GM19438 (cell line): ENCODE measurements at regions not wholly inside any gene's neighbourhood (a gene's known extent, or its start where the extent isn't known, plus 50 kb on each side); places are given as distances from the start of the nearest gene placed in this dataset.
A peak's percentile ranks its signal among the peaks of the same experiment; 100 is the strongest.

Experiments
- ATAC-seq: cut with Tn5 transposase; IDR thresholded peaks from one replicate; pipeline ENCODE4 v1.9.1; 2021; ENCODE audit warnings: low read depth; ENCODE audit not compliant: unreplicated experiment

DNA sequence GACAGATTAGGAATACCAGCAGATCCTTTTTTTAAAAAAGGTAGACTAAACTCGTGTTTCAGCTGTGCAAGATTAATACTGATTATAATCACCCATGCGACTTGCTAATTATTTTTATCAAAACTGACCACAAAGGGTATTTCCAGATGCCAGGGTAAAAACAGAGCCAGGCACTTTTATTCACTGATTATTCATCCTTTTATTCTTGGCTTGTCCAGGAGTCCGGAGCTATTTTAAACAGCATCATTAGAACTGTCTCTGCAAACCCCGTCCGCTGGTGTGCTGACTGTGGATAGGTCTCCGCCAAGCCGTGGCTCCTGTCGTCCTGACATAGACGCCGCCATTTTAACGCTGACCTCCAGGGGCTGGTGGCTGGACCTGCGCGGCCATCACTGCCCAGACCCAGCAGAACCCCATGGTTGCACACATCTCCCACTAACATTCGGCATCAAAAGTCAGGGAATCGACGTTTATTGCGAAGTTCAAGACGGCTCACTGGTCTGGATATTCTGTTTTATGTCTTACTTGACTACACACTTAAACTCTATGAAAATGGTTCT lies 364.8 kb downstream of the THBS2 start:
- no peak for ATAC-seq

DNA sequence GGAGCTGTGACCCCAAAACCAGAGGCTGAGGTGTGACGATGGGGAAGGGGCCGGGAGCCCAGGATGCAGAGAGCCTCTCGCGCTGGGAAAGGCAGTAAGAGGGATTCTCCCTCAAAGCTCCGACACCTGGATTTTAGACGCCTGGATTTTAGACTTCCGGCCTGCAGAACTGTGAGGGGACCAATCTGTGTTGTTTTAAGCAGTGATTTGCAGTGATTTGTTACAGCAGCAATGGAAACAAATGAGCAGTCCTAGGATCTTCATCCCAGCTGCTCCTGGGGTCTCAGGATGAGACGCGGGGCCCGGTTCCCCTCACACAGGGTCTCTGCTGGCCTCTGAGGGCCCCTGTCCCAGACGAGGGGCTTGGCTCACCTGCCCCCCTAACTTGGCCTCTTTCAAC lies 365.5 kb downstream of the THBS2 start:
- no peak for ATAC-seq

- ATAC-seq = no peak
These were observed 366.0 kb downstream of the THBS2 start for GRCh38 chr6:168887621-168888020.

- ATAC-seq = no peak
These were observed 366.7 kb downstream of the THBS2 start for GRCh38 chr6:168886964-168887363.

- no peak for ATAC-seq
These were observed 367.6 kb downstream of the THBS2 start for GRCh38 chr6:168885751-168886742.

- no peak for ATAC-seq
These were observed 368.4 kb downstream of the THBS2 start for GRCh38 chr6:168885196-168885595.

DNA sequence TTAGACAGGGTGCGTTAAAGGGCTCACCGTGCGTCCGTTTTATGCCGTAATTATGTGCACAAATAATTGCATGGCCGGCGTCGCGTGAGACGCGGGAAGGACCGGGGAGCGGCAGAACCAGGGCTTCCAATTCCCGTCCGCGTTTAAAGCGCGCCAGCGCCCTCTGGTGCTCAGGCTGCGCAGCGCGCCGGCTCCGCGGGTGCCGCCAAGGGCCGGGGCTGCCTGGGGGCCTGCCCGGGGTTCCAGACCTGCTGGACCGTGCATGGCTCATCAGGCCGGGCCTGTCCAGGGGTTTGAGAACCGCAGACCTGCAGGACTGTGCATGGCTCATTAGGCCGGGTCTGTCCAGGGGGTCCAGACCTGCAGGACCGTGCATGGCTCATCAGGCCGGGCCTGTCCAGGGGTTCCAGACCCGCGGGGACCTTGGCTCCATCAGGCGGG lies 369.0 kb downstream of the THBS2 start:
- ATAC-seq = peak; percentile 92

GRCh38 chr6:168884050-168884645 lies 369.5 kb downstream of the THBS2 start:
- ATAC-seq = peak; percentile 45

DNA sequence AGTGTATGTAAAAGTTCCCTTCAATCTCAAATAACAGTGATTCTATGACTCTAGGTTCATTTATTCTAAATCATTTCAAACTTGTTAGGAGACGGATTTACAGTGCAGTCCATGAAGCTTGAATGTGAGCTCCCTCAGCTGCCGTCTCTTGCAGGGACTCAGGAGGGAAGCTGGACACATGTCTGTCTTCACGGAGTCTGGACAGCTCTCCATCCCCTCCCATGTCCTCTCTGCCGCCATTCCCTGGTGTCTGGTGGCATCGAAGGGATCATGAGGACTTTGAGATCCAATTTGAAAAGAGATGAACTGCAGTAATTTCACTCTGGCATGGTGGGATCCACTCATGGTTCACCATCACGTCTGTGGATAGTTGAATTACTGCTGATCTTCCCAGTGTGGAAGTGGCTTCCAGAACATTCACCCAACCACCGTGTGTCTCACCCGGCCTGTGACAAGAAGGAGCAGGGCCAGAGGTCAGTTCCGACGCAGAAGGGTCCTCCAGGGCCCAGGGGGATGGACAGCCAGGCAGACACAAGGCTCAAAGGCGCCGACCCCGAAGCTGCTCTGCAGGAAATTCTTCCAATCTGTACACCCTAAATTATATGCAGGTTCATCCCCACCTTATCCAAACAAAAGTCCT lies 370.1 kb downstream of the THBS2 start:
- no peak for ATAC-seq

- ATAC-seq = no peak
These were observed 373.4 kb downstream of the THBS2 start for GRCh38 chr6:168880271-168880670.

DNA sequence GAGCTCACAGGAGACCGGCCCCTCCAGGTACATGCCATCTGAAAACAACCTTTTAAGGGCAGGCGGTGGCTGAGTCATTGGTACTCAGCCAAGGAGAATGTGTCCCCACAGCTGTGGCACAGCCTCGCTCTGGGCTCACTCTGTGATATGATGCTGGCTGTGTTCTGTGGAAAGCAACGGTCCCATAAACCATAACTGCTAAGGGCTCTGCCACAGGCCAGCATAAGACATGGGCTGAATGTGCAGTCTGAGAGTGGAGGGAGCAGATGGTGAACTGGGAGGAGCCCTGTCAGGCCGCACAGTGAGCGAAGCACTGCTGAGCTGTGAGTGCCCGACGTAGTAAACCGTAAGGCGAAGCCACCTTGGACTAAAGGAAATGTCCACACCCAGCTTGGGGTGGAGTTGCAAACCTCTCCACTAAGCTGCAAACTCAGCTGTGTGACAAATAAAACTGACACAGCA lies 375.8 kb downstream of the THBS2 start:
- no peak for ATAC-seq

DNA sequence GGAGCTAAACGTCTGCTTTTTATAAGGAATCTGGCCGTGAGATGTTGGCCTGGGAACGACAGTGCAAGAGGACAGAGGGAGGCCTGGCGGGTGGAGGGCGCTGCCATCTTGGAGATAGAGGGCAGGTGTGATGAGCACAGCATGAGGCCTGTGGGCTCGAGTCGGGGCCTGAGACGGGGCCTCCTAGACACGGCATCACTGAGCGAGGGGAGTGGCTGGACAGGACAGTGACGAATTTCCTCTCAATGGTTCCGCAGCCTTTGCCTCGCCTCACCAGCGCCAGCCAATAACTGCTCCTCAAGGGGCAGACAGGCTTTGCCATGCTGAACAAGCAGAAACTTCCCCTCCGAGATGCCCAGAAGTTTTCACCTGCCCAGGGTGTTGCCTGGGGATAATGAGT lies 376.7 kb downstream of the THBS2 start:
- ATAC-seq = no peak

DNA sequence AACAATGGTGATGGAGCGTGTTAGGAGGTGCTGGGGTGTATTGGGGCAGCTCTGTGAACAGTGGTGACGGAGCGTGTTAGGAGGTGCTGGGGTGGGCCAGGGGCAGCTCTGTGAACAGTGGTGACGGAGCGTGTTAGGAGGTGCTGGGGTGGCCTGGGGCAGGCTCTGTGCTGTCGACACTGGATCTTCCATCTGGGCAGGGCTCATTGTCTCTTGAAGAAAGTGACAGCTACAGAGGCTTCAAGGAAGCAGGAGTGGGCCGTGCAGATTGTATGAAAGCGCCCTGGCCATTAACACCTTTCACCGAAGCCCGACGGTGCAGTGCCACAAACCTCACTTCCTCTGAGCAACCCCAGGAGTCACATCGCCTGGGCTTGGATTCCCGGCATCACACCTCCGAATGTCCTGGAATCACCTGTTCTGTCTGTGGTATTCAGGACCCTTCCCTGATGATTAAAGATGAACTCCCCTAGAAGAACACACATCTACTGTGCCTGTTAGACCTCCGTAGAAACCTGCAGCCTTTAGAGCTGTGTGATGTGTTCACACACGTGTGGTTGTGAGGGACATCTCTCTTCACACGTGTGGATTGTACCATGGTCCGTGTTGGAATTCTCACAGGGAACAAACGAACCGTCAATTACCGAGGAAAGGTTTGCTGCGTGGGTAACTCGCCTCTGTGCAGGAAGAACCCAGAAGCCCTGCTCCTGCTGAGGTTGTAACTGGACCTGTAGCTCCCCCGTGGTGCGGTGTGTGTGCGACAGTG lies 377.7 kb downstream of the THBS2 start:
- ATAC-seq = no peak

DNA sequence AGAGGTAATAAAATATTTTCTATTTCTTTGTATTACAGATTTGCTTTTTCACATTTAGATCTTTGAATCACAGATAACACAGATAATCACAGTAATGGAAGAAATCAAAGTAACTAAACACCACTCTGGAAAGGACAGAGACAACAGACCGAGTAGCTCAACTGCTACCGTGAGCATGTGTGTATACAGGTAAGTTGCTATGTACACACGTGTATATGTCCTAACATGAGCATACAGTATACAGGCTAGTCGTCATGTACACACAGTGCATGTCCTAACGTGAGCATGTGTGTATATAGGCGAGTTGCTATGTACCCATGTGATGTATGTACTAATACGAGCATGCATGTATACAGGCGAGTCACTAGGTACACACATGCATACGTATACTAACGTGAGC lies 379.0 kb downstream of the THBS2 start:
- no peak for ATAC-seq

GRCh38 chr6:168873278-168874190 lies 380.1 kb downstream of the THBS2 start:
- ATAC-seq = no peak

GRCh38 chr6:168871642-168872315 lies 381.9 kb downstream of the THBS2 start:
- no peak for ATAC-seq

DNA sequence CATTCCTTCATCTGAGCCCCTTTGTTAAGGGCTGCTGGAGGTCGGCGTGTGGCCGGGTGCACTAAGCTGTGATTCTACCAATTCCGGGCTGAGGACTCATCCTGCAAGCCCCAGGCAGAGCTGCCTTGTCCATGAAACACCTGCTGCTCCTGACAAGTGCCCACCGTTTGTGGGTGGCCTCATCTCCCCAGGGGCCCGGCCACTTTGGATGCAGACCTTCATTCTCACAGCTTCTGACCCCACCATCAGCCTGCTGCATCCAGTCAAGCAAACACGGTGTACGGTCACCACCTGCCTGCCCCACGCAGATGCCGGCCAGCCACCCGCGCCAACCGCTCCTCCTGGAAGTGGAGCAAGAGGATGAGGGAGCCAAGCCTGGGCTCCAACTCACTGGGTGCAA lies 382.7 kb downstream of the THBS2 start:
- ATAC-seq = no peak

- no peak for ATAC-seq
These were observed 386.2 kb downstream of the THBS2 start for GRCh38 chr6:168867247-168868102.
